B cell (primary cell): ENCODE measurements at regions not wholly inside any gene's neighbourhood (a gene's known extent, or its start where the extent isn't known, plus 50 kb on each side); places are given as distances from the start of the nearest gene placed in this dataset.

ENCODE experiments used
- ATAC-seq: fragments of 200-7000 bp; cut with Tn5 transposase; one replicate; pipeline ENCODE4 v1.10.0; 2021; ENCODE audit warnings: low read depth, mild to moderate bottlenecking, moderate number of reproducible peaks, moderate library complexity
- CTCF ChIA-PET: fragments of 350-600 bp; sonication (Branson Sonifier 250); formaldehyde crosslinking; loops from one replicate; lab custom pipeline; 2021; ENCODE audit warnings: antibody characterized with exemption, inconsistent platforms; lab: Charles Lee
- POLR2A ChIA-PET: fragments of 350-600 bp; sonication (Branson Sonifier 250); formaldehyde crosslinking; loops from one replicate; lab custom pipeline; 2021; ENCODE audit warnings: antibody characterized with exemption; lab: Charles Lee
- DNase-seq: peaks from one replicate; pipeline ENCODE4 v3.0.0; 2013
- H2AFZ ChIP-seq: 2 replicates; pipeline ENCODE4 v1.6.1; 2012; ENCODE audit warnings: mild to moderate bottlenecking, low read depth, low read length; ENCODE audit not compliant: insufficient read depth, poor library complexity, severe bottlenecking
- H3K27ac ChIP-seq, 2 donors: 1 replicate in 1 of 2; 2 replicates in 1 of 2; pipeline ENCODE4 v1.5.1; 2012 to 2013; ENCODE audit warnings: low read length in 2 of 2, mild to moderate bottlenecking in 2 of 2, moderate library complexity in 1 of 2
- H3K27me3 ChIP-seq, 4 experiments: fragments of 200-600 bp in 1 of 4; sonication (generic) in 1 of 4; replicated peaks in 1 of 4; 1 replicate in 2 of 4; 2 replicates in 2 of 4; pipeline versions ENCODE4 v1.6.1 to v1.7.0; 2013 to 2016; ENCODE audit warnings: low read length in 3 of 4, mild to moderate bottlenecking in 2 of 4, mixed read lengths in 1 of 4, moderate library complexity in 1 of 4; ENCODE audit not compliant: insufficient read depth in 4 of 4, control insufficient read depth in 3 of 4; ENCODE audit errors: control extremely low read depth in 1 of 4
- H3K36me3 ChIP-seq, 2 experiments: replicated peaks in 1 of 2; 1 replicate in 1 of 2; 2 replicates in 1 of 2; pipeline versions ENCODE4 v1.6.1 to v1.7.1; 2013; ENCODE audit warnings: low read length in 1 of 2; ENCODE audit not compliant: insufficient read depth in 2 of 2, control insufficient read depth in 1 of 2; ENCODE audit errors: control extremely low read depth in 1 of 2, extremely low read depth in 1 of 2
- H3K4me1 ChIP-seq, 2 donors: fragments of 200-600 bp in 1 of 2; sonication (generic) in 1 of 2; 1 replicate in 1 of 2; 2 replicates in 1 of 2; pipeline versions ENCODE4 v1.5.1 to v1.6.1; 2013 to 2017; ENCODE audit warnings: low read length in 2 of 2; ENCODE audit not compliant: control insufficient read depth in 2 of 2, insufficient read depth in 2 of 2
- H3K4me2 ChIP-seq: replicated peaks from 2 replicates; pipeline ENCODE3; 2012; ENCODE audit warnings: mild to moderate bottlenecking, low read depth, low read length; ENCODE audit not compliant: poor library complexity, severe bottlenecking
- H3K4me3 ChIP-seq, 5 experiments: fragments of 200-600 bp in 1 of 5; sonication (generic) in 1 of 5; 1 replicate in 3 of 5; 2 replicates in 2 of 5; pipeline versions ENCODE4 v1.5.1 to v1.7.0; 2011 to 2016; ENCODE audit warnings: low read length in 4 of 5, mild to moderate bottlenecking in 4 of 5, low read depth in 2 of 5, control low read depth in 1 of 5, moderate library complexity in 1 of 5; ENCODE audit not compliant: insufficient read depth in 1 of 5; ENCODE audit errors: control extremely low read depth in 1 of 5, extremely low read depth in 1 of 5
- H3K79me2 ChIP-seq: fragments of 200-600 bp; sonication (generic); one replicate; pipeline ENCODE4 v1.6.0; 2016; ENCODE audit warnings: low read length; ENCODE audit not compliant: control insufficient read depth, insufficient read depth
- H3K9ac ChIP-seq: fragments of 200-600 bp; sonication (generic); 2 replicates; pipeline ENCODE4 v1.6.1; 2017; ENCODE audit warnings: mild to moderate bottlenecking, low read length, moderate library complexity
- H3K9me3 ChIP-seq, 3 donors: one replicate each; pipeline versions ENCODE4 v1.6.1 to v1.7.1; 2013; ENCODE audit warnings: low read length in 2 of 3; ENCODE audit not compliant: control insufficient read depth in 2 of 3, insufficient read depth in 1 of 3; ENCODE audit errors: control extremely low read depth in 1 of 3
- H4K20me1 ChIP-seq: 2 replicates; pipeline ENCODE4 v1.6.0; 2012; ENCODE audit warnings: mild to moderate bottlenecking, low read length; ENCODE audit not compliant: insufficient read depth, control insufficient read depth, poor library complexity, severe bottlenecking
- H3K27ac Mint-ChIP-seq: one replicate; pipeline ENCODE4 v1.8.0; 2021; ENCODE audit warnings: mixed read lengths
- H3K27me3 Mint-ChIP-seq: one replicate; pipeline ENCODE4 v1.8.0; 2021; ENCODE audit warnings: mixed read lengths
- H3K4me1 Mint-ChIP-seq: one replicate; pipeline ENCODE4 v1.8.0; 2021; ENCODE audit warnings: mixed read lengths
- H3K4me3 Mint-ChIP-seq: one replicate; pipeline ENCODE4 v1.8.0; 2021; ENCODE audit warnings: mixed read lengths
- H3K9me3 Mint-ChIP-seq: one replicate; pipeline ENCODE4 v1.8.0; 2022; ENCODE audit warnings: mixed read lengths; ENCODE audit not compliant: insufficient read depth
- CTCF ChIP-seq: fragments of 200-600 bp; IDR thresholded peaks from one replicate; pipeline ENCODE4 v1.8.0; 2022; ENCODE audit warnings: antibody characterized with exemption, mild to moderate bottlenecking
- EZH2 ChIP-seq: IDR thresholded peaks from 2 replicates; pipeline ENCODE4 v1.6.1; 2012; ENCODE audit warnings: borderline replicate concordance, low read depth, mild to moderate bottlenecking, moderate library complexity, low read length; ENCODE audit not compliant: insufficient read depth, poor library complexity, severe bottlenecking
- WGBS: methylation state at CpG from one replicate; pipeline ENCODE4 v1.1.5; 2013; ENCODE audit warnings: missing lambda C conversion rate; ENCODE audit not compliant: insufficient coverage; 5-methylcytosine and 5-hydroxymethylcytosine counted together
- intact Hi-C: fragments of 100-400 bp; cut with micrococcal nuclease; formaldehyde crosslinking; loops from one replicate; pipeline ENCODE4 v1.10.0; 2022

DNA sequence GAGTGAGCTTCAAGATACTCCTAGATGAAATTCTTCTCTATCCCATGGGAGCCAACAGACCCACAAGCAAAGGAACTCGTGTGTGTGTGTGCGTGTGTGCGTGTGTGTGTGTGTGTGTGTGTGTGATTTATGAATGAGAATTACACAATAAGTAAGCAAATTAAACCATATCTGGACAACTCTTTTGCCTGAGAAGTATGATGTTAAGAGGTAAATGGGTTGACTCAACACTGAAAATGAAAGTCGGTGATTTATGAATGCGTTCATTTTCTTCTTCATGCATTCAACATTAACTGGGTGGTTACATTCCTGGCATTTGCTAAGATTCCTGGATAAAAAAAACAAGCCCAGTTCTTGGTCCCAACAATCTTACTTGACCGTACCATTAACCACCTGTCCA lies 171.3 kb upstream of the ZNF462 start:
- intact Hi-C loops = no loop called here
- WGBS = no CpG with 5 or more reads among the region's 6 CpGs
- ChIA-PET POLR2A (no interaction called here), CTCF (no interaction called here)
- no peak overlapping the region for H3K4me2 ChIP-seq
- no peaks in the 10 kb centered on the region for H3K36me3 ChIP-seq
- H3K27ac ChIP-seq = no peak overlapping the region
- no peak overlapping the region for H2AFZ ChIP-seq
- H3K9ac ChIP-seq = no peak overlapping the region
- H3K27me3 Mint-ChIP-seq = no peaks in the 10 kb centered on the region
- H3K27ac Mint-ChIP-seq = no peak overlapping the region
- H3K9me3 Mint-ChIP-seq = peaks cover 3% of the 10 kb centered on the region
- DNase-seq = no peak
- H3K4me1 Mint-ChIP-seq = no peaks in the 10 kb centered on the region
- ATAC-seq = no peak
- no peaks in the 10 kb centered on the region for H3K9me3 ChIP-seq
- no peaks in the 10 kb centered on the region for H4K20me1 ChIP-seq
- no peak overlapping the region for H3K4me3 Mint-ChIP-seq
- no peaks in the 10 kb centered on the region for H3K27me3 ChIP-seq
- no peaks in the 10 kb centered on the region for H3K4me1 ChIP-seq
- H3K79me2 ChIP-seq = no peaks in the 10 kb centered on the region
- no peak overlapping the region for H3K4me3 ChIP-seq
- TF ChIP-seq CTCF = no peak
- no peak for TF ChIP-seq EZH2

GRCh38 chr9:106693558-106693957 lies 169.4 kb upstream of the ZNF462 start:
- no peaks in the 10 kb centered on the region for H3K4me1 Mint-ChIP-seq
- DNase-seq = no peak
- POLR2A ChIA-PET = no interaction called here
- CTCF ChIA-PET = interaction anchor here (0.7 kb wide), 1 partner anchor 14 kb away, joined by 3 read pairs; no protein-coding TSS in a partner anchor
- H3K9ac ChIP-seq = no peak overlapping the region
- no peaks in the 10 kb centered on the region for H3K27me3 ChIP-seq
- no peak overlapping the region for H3K4me2 ChIP-seq
- H3K27ac ChIP-seq = no peak overlapping the region
- no peaks in the 10 kb centered on the region for H3K36me3 ChIP-seq
- no peaks in the 10 kb centered on the region for H3K27me3 Mint-ChIP-seq
- no peak for ATAC-seq
- H3K4me3 Mint-ChIP-seq = no peak overlapping the region
- intact Hi-C loops = no loop called here
- 50% methylated on average over 2 of the region's 5 CpGs for WGBS
- H4K20me1 ChIP-seq = no peaks in the 10 kb centered on the region
- no peaks in the 10 kb centered on the region for H3K9me3 ChIP-seq
- no peaks in the 10 kb centered on the region for H3K79me2 ChIP-seq
- H3K4me3 ChIP-seq = no peak overlapping the region
- no peaks in the 10 kb centered on the region for H3K4me1 ChIP-seq
- H3K27ac Mint-ChIP-seq = no peak overlapping the region
- no peak overlapping the region for H2AFZ ChIP-seq
- peaks cover 3% of the 10 kb centered on the region for H3K9me3 Mint-ChIP-seq
- TF ChIP-seq CTCF = no peak
- TF ChIP-seq EZH2 = no peak
